ENCODE measurements at regions not wholly inside any gene's neighbourhood (a gene's known extent, or its start where the extent isn't known, plus 50 kb on each side); places are given as distances from the start of the nearest gene placed in this dataset.

DNA sequence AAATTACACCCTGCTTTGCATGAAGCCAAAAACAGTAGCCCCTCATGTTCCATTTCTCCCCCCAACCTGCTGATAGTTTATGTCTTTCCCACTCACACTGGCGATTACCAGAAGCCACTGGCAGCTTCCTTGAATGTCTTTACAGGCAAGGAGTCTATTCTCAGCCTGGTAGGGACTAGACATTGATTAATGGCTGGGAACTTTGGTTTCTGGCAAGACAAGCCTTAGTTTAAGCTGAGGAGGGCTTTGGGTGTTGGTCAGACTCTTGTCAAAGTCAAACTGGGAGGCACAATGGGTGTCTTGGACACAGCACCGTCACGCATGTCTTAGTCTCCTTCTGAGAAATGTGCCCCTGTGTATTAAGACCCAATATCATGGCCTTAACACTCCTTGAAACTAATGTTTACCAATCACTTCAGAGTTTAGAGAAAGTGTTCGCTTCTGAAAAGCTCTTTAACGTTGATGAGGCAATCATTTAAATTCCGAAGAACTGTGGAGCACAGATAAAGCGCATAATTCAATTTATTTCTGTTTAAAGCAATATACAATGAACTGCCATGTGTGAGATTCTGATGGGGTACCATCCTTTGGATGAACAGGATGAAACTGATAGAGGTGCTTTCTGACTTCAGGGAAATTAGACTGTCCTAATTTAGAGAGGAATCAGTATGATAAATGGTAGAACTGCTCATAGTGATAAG lies 53.9 kb upstream of the CPEB4 start:
- H3K4me3 ChIP-seq (ENCODE audit: low read depth, low read length): no peak overlapping the region
- H3K36me3 ChIP-seq (ENCODE audit: control insufficient read depth, insufficient read depth, low read length): no peaks in the 10 kb centered on the region
- no peaks in the 10 kb centered on the region for H3K4me1 ChIP-seq (ENCODE audit: control insufficient read depth, insufficient read depth, low read length)
- no peaks in the 10 kb centered on the region for H3K9me3 ChIP-seq (ENCODE audit: control insufficient read depth, insufficient read depth, low read length)
- no peaks in the 10 kb centered on the region for H3K27me3 ChIP-seq (ENCODE audit: control insufficient read depth, insufficient read depth, low read length)
- H3K27ac ChIP-seq (ENCODE audit: low read depth, low read length): no peak overlapping the region
- H3K9ac ChIP-seq (ENCODE audit: low read depth, low read length): no peak overlapping the region

DNA sequence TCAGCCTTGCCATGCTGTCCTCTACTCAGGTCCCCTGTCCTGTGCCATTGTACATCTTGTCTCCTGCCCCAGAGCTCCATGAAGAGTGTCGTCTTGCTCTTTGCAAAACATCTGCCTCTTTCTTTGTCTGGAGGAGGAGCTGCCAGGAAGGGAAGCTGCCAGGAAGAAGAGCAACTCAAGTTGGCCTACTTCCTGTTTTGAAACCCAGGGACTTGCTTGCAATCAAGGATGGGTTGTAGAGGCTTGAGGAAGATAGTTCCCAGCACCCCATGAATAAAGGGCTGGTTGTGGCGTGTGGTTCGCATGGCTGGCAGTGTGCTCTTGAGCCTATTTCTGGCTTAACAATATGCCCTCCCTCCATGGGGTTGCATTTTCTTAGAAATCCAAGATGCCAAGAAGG lies 53.0 kb upstream of the CPEB4 start:
- H3K4me1 ChIP-seq (ENCODE audit: control insufficient read depth, insufficient read depth, low read length): no peaks in the 10 kb centered on the region

DNA sequence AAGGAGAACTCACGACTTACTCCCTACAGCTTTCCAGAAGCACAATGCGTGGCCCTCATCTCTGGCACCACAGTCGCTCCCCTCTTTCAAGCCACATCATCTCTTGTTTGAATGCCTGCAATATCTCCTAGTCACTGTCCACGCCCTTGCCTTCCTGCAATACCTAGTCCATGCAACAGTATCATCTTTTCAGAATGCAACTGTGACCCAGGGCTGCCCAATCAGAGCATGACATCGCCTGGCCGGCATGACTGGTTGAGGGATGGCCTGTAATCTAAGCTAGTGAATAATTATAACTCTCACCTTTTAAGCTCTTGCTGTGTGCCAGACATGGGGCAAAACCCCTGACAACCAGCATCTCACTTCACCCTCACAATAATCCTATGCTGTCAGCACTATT lies 52.5 kb upstream of the CPEB4 start:
- no peak overlapping the region for H3K27ac ChIP-seq (ENCODE audit: low read depth, low read length)
- H3K9ac ChIP-seq (ENCODE audit: low read depth, low read length): no peak overlapping the region
- no peaks in the 10 kb centered on the region for H3K9me3 ChIP-seq (ENCODE audit: control insufficient read depth, insufficient read depth, low read length)
- H3K4me3 ChIP-seq (ENCODE audit: low read depth, low read length): no peak overlapping the region
- no peaks in the 10 kb centered on the region for H3K36me3 ChIP-seq (ENCODE audit: control insufficient read depth, insufficient read depth, low read length)
- no peaks in the 10 kb centered on the region for H3K4me1 ChIP-seq (ENCODE audit: control insufficient read depth, insufficient read depth, low read length)
- H3K27me3 ChIP-seq (ENCODE audit: control insufficient read depth, insufficient read depth, low read length): no peaks in the 10 kb centered on the region

More for the DNA sequence above, 53.0 kb upstream of the CPEB4 start:
- no peak overlapping the region for H3K4me3 ChIP-seq (ENCODE audit: low read depth, low read length)
- no peak overlapping the region for H3K27ac ChIP-seq (ENCODE audit: low read depth, low read length)
- no peak overlapping the region for H3K9ac ChIP-seq (ENCODE audit: low read depth, low read length)
- no peaks in the 10 kb centered on the region for H3K27me3 ChIP-seq (ENCODE audit: control insufficient read depth, insufficient read depth, low read length)
- H3K9me3 ChIP-seq (ENCODE audit: control insufficient read depth, insufficient read depth, low read length): no peaks in the 10 kb centered on the region
- H3K36me3 ChIP-seq (ENCODE audit: control insufficient read depth, insufficient read depth, low read length): no peaks in the 10 kb centered on the region

DNA sequence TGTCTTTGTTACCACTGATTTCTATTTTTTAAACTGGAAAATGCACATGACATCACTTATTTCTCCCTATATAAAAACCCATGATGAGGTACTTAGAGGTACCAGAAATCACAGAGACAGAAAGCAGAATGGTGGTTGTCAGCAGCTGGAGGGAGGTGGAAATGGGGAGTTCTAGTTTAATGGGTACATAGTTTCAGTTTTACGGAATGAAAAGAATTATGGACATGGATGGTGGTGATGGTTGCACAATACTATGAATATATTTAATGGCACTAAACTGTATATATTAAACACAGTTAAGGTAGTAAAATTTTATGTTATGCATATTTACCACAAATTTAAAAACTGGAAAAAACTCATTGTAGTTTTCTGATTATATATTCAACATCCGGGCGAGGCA lies 50.5 kb upstream of the CPEB4 start:
- Histone ChIP-seq H3K27me3 (ENCODE audit: control insufficient read depth, insufficient read depth, low read length) (no peaks in the 10 kb centered on the region), H3K4me1 (ENCODE audit: control insufficient read depth, insufficient read depth, low read length) (no peaks in the 10 kb centered on the region; the same call in 1 of the 2 replicates)

More for the DNA sequence above, 50.5 kb upstream of the CPEB4 start:
- no peaks in the 10 kb centered on the region for H3K36me3 ChIP-seq (ENCODE audit: control insufficient read depth, insufficient read depth, low read length)
- no peak overlapping the region for H3K27ac ChIP-seq (ENCODE audit: low read depth, low read length)
- H3K4me3 ChIP-seq (ENCODE audit: low read depth, low read length): no peak overlapping the region
- no peaks in the 10 kb centered on the region for H3K9me3 ChIP-seq (ENCODE audit: control insufficient read depth, insufficient read depth, low read length)
- H3K9ac ChIP-seq (ENCODE audit: low read depth, low read length): no peak overlapping the region
